ENCODE measurements at regions not wholly inside any gene's neighbourhood (a gene's known extent, or its start where the extent isn't known, plus 50 kb on each side); places are given as distances from the start of the nearest gene placed in this dataset.
A peak's percentile ranks its signal among the peaks of the same experiment; 100 is the strongest.

GRCh38 chr2:12043131-12043530 is 296.7 kb downstream of the LPIN1 start:
- H3K4me1 ChIP-seq, result peaks cover 0 to 9% (median 0%) of the 10 kb centered on the region in 4 donors
- no peaks in the 10 kb centered on the region for H3K36me3 ChIP-seq
- no peak overlapping the region for H3K27ac ChIP-seq
- TF ChIP-seq CTCF (IDR thresholded peaks at IDR 0.05), result no peak
- no peak for TF ChIP-seq POLR2A (IDR thresholded peaks at IDR 0.05)
- H3K4me3 ChIP-seq, result no peak overlapping the region
- DNase-seq, result no peak
- no peaks in the 10 kb centered on the region for H3K27me3 ChIP-seq
- H3K9me3 ChIP-seq, result no peaks in the 10 kb centered on the region

- DNase-seq, result peak in 2 of 3 donors; percentile 66 to 78
- H3K4me3 ChIP-seq, result no peak overlapping the region
- no peaks in the 10 kb centered on the region for H3K27me3 ChIP-seq
- H3K9me3 ChIP-seq, result no peaks in the 10 kb centered on the region
- no peaks in the 10 kb centered on the region for H3K36me3 ChIP-seq
- TF ChIP-seq POLR2A (IDR thresholded peaks at IDR 0.05) (no peak), CTCF (IDR thresholded peaks at IDR 0.05) (no peak)
- peak overlapping the region in 1 of 4 donors; percentile 50 for H3K27ac ChIP-seq
- H3K4me1 ChIP-seq, result peaks cover 0 to 9% (median 0%) of the 10 kb centered on the region in 4 donors
Measured at GRCh38 chr2:12044857-12045256, 298.4 kb downstream of the LPIN1 start.

- TF ChIP-seq POLR2A (IDR thresholded peaks at IDR 0.05) (no peak), CTCF (IDR thresholded peaks at IDR 0.05) (no peak)
- Histone ChIP-seq H3K36me3 (no peaks in the 10 kb centered on the region), H3K4me3 (no peak overlapping the region), H3K27ac (no peak overlapping the region), H3K9me3 (no peaks in the 10 kb centered on the region), H3K27me3 (no peaks in the 10 kb centered on the region), H3K4me1 (peaks cover 0 to 9% (median 0%) of the 10 kb centered on the region in 4 donors)
- DNase-seq, result no peak
Measured at GRCh38 chr2:12045864-12046291, 299.4 kb downstream of the LPIN1 start.

- H3K9me3 ChIP-seq, result no peaks in the 10 kb centered on the region
- H3K27me3 ChIP-seq, result no peaks in the 10 kb centered on the region
- peaks cover 0 to 9% (median 0%) of the 10 kb centered on the region in 4 donors for H3K4me1 ChIP-seq
- no peaks in the 10 kb centered on the region for H3K36me3 ChIP-seq
- no peak for DNase-seq
- no peak overlapping the region for H3K27ac ChIP-seq
- TF ChIP-seq CTCF (IDR thresholded peaks at IDR 0.05) (no peak), POLR2A (IDR thresholded peaks at IDR 0.05) (no peak)
- H3K4me3 ChIP-seq, result no peak overlapping the region
Measured at GRCh38 chr2:12046641-12047040, 300.2 kb downstream of the LPIN1 start.

GRCh38 chr2:12047761-12048160 is 301.3 kb downstream of the LPIN1 start:
- Histone ChIP-seq H3K36me3 (no peaks in the 10 kb centered on the region), H3K4me1 (peaks cover 0 to 9% (median 0%) of the 10 kb centered on the region in 4 donors), H3K27ac (no peak overlapping the region), H3K4me3 (no peak overlapping the region), H3K27me3 (no peaks in the 10 kb centered on the region), H3K9me3 (no peaks in the 10 kb centered on the region)
- TF ChIP-seq POLR2A (IDR thresholded peaks at IDR 0.05) (no peak), CTCF (IDR thresholded peaks at IDR 0.05) (no peak)
- DNase-seq, result no peak

- no peak for DNase-seq
- peaks cover 0 to 9% (median 0%) of the 10 kb centered on the region in 4 donors for H3K4me1 ChIP-seq
- H3K9me3 ChIP-seq, result no peaks in the 10 kb centered on the region
- H3K27ac ChIP-seq, result no peak overlapping the region
- no peak overlapping the region for H3K4me3 ChIP-seq
- no peaks in the 10 kb centered on the region for H3K36me3 ChIP-seq
- TF ChIP-seq POLR2A (IDR thresholded peaks at IDR 0.05) (no peak), CTCF (IDR thresholded peaks at IDR 0.05) (no peak)
- no peaks in the 10 kb centered on the region for H3K27me3 ChIP-seq
Measured at GRCh38 chr2:12048550-12048949, 302.1 kb downstream of the LPIN1 start.

Measured in Peyer's patch (tissue), 4 donors.